NCI-H1092 (cell line): ENCODE measurements at regions not wholly inside any gene's neighbourhood (a gene's known extent, or its start where the extent isn't known, plus 50 kb on each side); places are given as distances from the start of the nearest gene placed in this dataset.

ENCODE experiments used
- DNase-seq: peaks from one replicate; lab custom pipeline; 2025; lab: John Stamatoyannopoulos, UW

- no peak for DNase-seq
These were observed 156.1 kb downstream of the DLL1 start for GRCh38 chr6:170134471-170135440.

GRCh38 chr6:170134031-170134470 is 156.8 kb downstream of the DLL1 start:
- peak; percentile 80 for DNase-seq

DNA sequence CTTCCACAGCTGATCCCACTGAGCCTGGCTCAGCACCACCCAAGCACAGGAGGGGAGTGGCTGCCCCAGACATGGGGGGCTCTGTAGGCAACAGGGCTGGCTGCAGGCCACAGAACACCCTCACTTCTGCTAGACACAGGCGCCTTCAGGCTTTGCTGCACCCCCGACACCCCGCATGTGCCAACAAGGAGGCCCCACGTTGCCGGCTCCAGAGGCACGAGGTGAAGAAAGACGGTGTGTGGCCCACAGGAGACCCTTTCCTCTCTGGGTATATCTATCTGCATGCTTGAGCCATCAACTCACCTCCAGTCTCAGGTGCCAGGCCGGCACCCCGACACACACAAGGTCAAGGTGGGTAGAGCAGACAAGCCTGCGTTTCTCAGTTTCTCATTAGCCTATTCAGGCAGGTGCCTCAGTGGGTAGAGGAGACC is 158.3 kb downstream of the DLL1 start:
- DNase-seq: no peak

DNA sequence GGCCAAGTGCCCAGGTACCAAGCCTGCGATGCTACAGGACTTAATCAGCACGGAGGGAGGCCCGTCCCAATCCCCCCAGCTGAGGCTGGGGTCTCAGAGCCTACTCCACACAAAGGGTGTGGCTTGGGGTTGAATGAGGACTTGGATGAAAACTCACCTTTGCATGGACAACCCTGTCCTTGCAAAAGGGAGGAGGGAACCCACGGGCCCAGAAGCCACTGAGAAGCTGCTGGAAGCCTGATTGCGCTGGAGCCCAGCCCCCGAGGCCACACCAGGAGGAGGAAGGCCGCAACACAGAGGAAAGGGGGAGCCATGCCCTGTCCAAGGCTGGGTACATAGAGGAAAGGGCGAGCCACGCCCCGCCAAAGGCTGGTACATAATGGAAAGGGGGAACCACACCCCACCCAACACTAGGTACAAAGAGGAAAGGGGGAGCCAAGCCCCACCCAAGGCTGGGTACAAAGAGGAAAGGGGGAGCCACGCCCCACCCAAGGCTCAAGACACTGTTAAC is 158.8 kb downstream of the DLL1 start:
- DNase-seq: no peak

DNA sequence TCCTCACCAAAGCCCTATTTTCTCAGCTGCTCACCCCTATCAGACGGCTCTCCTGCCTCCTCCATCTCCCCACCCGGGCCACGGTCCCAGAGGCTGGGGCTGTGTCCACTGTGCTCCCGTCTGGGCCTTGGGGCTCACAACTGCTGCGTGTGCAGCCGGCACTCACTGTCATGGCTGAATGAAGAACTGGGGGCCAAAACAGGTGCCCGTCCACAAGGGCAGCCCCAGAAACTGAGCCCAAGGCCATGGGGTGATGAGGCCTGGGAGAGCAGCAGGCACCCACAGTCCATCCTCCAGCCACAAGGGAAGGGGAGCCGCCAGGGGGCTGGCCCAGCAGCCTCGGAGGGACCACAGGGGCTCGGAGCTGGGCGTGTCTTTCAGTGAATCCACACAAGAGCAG is 159.5 kb downstream of the DLL1 start:
- no peak for DNase-seq

GRCh38 chr6:170130771-170131241 is 160.1 kb downstream of the DLL1 start:
- no peak for DNase-seq

- no peak for DNase-seq
These were observed 160.7 kb downstream of the DLL1 start for GRCh38 chr6:170130201-170130621.

DNA sequence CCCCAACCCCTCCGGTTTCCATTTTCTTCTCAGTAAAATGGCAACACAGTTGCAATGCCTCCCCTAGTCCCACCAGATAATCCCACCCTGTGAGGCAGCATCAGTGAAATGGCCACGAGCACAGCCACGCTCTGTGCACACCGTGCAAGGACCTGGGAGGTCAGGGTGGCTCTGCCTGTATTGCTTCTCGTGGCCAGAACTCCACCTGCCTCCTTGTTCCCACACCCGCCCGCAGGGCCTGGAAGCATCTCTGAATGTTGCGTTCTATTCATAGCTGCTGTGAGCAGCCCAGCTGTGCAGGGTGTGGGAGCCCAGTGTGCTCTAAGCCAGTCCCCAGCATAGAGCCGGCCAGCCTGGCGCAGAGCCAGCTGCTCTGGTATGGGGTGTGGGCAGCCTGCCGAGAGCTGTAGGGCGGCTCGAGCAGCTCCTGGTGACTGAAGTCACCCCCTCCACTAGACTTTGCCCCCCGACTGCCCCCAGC is 161.1 kb downstream of the DLL1 start:
- peak; percentile 95 for DNase-seq

- no peak for DNase-seq
These were observed 161.8 kb downstream of the DLL1 start for GRCh38 chr6:170128811-170129681.

DNA sequence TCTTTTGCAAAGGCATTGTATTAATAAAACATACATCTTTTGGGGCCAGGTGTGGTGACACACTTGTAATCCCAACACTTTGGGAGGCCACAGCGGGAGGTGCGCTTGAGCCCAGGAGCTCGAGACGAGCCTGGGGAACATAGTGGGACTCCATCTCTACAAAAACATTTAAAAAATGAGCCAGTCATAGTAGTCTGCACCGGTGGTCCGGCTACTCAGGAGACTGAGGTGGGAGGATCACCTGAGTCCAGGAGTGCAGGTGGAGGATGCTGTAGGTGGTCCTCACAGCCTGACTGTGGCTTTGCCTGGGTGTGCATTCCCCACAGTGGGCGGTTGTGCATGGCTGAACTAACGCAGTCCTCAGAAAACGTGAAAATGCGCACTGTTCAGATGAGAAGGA is 162.5 kb downstream of the DLL1 start:
- no peak for DNase-seq

DNA sequence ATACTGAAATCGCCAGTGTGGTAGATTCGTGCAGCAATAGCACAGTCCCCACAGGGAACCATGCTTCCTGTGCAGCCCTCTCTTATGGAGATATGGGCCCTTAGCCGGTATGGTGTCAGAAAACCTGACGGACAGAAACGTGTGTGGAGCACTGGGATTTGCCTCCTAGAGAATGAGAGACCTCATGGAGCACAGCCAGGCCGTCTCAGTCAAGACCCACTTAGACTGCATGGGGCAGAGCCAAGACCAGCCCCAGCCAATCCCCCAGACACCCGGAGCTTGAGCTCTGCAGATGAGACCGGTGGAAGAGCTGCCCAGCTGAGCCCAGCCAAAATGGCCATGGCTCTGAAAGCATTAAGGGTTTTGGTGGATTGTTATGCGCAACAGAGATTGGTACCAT is 163.7 kb downstream of the DLL1 start:
- no peak for DNase-seq

DNA sequence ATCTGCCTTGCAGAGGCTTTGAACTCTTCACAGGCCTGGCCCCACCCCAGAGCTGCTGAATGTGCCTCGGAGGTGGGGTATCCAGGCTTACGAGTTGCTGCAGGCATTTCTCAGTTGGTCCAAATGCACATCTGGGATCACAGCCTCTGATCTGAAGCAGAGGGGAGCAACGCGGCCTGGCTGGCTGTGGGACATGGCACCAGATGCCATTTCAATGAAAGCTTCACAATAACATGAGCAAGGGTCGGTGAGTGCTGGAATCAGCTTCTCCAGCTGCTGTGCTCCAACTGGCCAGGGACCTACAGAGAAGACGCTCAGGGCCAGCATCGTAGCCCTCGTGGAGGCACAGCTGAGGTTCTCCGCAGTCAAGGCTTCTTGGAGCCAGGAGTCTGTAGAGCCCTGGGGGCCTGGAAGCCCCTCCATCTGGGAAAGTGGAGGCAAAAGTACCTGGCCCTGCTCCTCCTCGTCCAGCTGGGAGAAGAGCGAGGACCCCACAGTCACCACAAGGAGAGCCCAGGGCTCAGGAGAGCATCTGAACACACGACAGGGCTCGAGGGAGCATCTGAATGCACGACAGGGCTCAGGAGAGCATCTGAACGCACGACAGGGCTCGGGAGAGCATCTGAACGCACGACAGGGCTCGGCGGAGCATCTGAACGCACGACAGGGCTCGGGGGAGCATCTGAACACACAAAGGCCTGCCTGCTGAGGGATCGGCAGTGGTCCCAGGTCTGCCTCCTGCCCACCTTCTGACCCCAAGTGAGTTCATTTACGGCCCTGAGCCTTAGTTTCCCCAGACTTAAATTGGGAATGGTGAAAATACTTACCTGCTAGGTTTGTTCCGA is 165.2 kb downstream of the DLL1 start:
- DNase-seq: no peak

DNA sequence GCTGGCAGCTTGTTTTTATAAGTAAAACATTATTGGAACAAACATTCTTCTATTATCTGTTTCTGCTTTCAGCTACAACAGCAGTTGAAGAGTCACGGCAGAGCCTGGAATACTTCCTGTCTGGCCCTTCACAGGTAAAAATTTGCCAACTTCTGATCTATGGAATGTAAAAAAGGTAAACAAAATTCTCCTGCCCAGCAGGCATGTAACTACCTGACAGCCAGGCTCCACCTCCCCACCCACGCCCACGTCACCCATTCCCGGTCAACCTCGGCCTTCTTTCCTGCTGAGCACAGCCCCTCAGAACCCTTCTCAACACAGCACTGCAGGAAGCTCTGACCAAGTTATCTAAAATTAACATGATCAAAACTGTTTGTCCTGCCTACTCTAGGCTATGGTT is 166.0 kb downstream of the DLL1 start:
- DNase-seq: no peak

- DNase-seq: no peak
These were observed 166.7 kb downstream of the DLL1 start for GRCh38 chr6:170124150-170124549.

DNA sequence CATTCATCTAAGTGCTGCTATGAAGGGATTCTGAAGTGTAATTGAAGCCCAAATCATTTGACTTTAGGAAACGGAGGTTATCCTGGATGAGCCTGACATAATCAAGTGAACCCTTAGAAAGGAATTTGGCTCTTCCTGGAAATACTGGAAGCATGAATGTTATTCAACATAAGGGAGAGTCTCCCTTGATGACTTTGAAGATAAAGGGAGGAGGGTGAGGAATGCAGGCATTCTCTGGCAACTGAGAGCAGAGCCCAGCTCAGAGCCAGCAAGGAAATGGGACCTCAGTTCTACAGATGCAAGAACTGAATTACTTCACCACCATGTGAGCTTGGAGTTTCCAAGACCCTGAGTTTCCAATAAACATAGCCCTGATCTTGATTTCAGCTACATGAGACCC is 168.2 kb downstream of the DLL1 start:
- no peak for DNase-seq

DNA sequence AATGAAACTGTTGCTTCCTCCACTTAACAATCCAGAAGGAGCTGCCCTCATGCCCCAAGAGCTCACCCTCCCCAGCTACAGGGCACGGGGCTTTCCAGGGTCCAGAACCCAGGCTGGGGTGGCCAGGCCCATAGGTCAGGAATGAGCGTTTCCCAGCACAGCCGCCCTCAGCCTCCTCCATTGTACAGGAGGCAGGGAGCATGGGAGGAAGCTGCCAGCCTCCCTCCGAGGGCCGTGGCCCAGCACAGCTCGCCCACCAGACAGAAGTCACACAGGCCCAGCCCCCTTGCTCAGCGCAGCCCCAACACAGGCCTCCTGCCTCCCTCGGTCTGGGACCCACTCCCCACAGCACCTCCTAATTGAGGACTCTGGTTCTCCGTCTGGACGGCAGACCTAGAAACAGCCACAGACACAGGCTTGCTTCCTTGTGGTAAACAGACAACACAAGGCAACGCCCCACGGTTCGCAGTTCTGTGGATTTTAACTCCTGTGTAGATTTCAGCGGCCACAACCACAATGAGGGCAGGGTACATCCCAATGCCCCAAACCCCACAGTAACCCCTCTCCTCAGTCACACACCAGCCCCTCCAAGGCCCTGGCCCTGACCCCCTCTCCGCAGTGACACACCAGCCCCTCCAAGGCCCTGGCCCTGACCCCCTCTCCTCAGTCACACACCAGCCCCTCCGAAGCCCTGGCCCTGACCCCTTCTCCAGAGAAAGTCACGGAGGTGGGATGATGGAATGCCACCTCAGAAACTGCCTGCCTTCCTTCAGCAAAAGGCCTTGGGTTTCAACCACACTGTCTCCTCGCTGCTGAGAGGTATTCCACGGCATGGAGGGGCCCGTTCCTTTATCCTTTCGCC is 173.5 kb downstream of the DLL1 start:
- no peak for DNase-seq

- no peak for DNase-seq
These were observed 174.2 kb downstream of the DLL1 start for GRCh38 chr6:170116636-170117035.

- peak; percentile 70 for DNase-seq
These were observed 175.7 kb downstream of the DLL1 start for GRCh38 chr6:170114956-170115855.
